WTC11 (cell line): ENCODE measurements at regions not wholly inside any gene's neighbourhood (a gene's known extent, or its start where the extent isn't known, plus 50 kb on each side); places are given as distances from the start of the nearest gene placed in this dataset.
"Not testable (repeated sequence)": the region's sequence is repeated elsewhere in the genome, so short reads cannot be mapped to it uniquely, and the experiment has no call there.

Experiments used
- ATAC-seq: fragments of 200-7000 bp; cut with Tn5 transposase; 2 replicates; pipeline ENCODE4 v1.10.0; 2021; ENCODE audit warnings: mild to moderate bottlenecking, moderate library complexity
- CTCF ChIA-PET: fragments of 300-600 bp; sonication (Branson Sonifier 250); formaldehyde crosslinking; loops from one replicate; lab custom pipeline; 2021; ENCODE audit warnings: antibody characterized with exemption; lab: Charles Lee
- POLR2A ChIA-PET: fragments of 350-600 bp; sonication (Branson Sonifier 250); formaldehyde crosslinking; loops from one replicate; lab custom pipeline; 2021; ENCODE audit warnings: antibody characterized with exemption; lab: Charles Lee
- DNase-seq: peaks from one replicate; pipeline ENCODE4 v3.0.0; 2021; ENCODE audit warnings: low spot score
- H3K27ac Mint-ChIP-seq: 2 replicates; pipeline ENCODE4 v1.8.0; 2021; ENCODE audit warnings: mixed read lengths
- H3K27me3 Mint-ChIP-seq: 2 replicates; pipeline ENCODE4 v1.8.0; 2021; ENCODE audit warnings: low read depth, mild to moderate bottlenecking, moderate library complexity, mixed read lengths
- H3K36me3 Mint-ChIP-seq: 2 replicates; pipeline ENCODE4 v1.8.0; 2021; ENCODE audit warnings: mixed read lengths
- H3K4me1 Mint-ChIP-seq: 2 replicates; pipeline ENCODE4 v1.8.0; 2022; ENCODE audit warnings: mixed read lengths
- H3K4me3 Mint-ChIP-seq: 2 replicates; pipeline ENCODE4 v1.8.0; 2021; ENCODE audit warnings: mild to moderate bottlenecking, moderate library complexity, mixed read lengths
- H3K9me3 Mint-ChIP-seq: 2 replicates; pipeline ENCODE4 v1.8.0; 2021; ENCODE audit warnings: mixed read lengths
- AR ChIP-seq: fragments of 250-450 bp; sonication (Bioruptor Pico); IDR thresholded peaks from 2 replicates; pipeline ENCODE4 v1.9.0; 2021; ENCODE audit warnings: mild to moderate bottlenecking
- ATF2 ChIP-seq: sonication (generic); formaldehyde crosslinking; IDR thresholded peaks from 2 replicates; pipeline ENCODE4 v1.8.1; 2022; ENCODE audit warnings: low read depth, missing genetic modification reagents, borderline replicate concordance
- CREM ChIP-seq: sonication (generic); formaldehyde crosslinking; IDR thresholded peaks from 2 replicates; pipeline ENCODE4 v1.8.1; 2022; ENCODE audit warnings: mild to moderate bottlenecking, missing genetic modification reagents, moderate library complexity
- E2F1 ChIP-seq: sonication (generic); formaldehyde crosslinking; IDR thresholded peaks from 2 replicates; pipeline ENCODE4 v1.8.0; 2022; ENCODE audit warnings: mild to moderate bottlenecking, missing genetic modification reagents
- E2F4 ChIP-seq: sonication (generic); formaldehyde crosslinking; IDR thresholded peaks from 2 replicates; pipeline ENCODE4 v1.8.1; 2022; ENCODE audit warnings: low read depth, mild to moderate bottlenecking, moderate library complexity, missing genetic modification reagents, borderline replicate concordance
- IRF2 ChIP-seq: sonication (generic); formaldehyde crosslinking; IDR thresholded peaks from 2 replicates; pipeline ENCODE4 v1.8.0; 2022; ENCODE audit warnings: low read depth, missing genetic modification reagents, borderline replicate concordance
- KAT7 ChIP-seq: sonication (generic); formaldehyde crosslinking; IDR thresholded peaks from 2 replicates; pipeline ENCODE4 v1.8.1; 2023; ENCODE audit warnings: missing genetic modification reagents, mild to moderate bottlenecking, borderline replicate concordance
- MYBL2 ChIP-seq: sonication (generic); formaldehyde crosslinking; IDR thresholded peaks from 2 replicates; pipeline ENCODE4 v1.8.1; 2023; ENCODE audit warnings: mild to moderate bottlenecking, moderate library complexity, missing genetic modification reagents
- NFE2L1 ChIP-seq: sonication (generic); formaldehyde crosslinking; IDR thresholded peaks from 2 replicates; pipeline ENCODE4 v1.8.1; 2023; ENCODE audit warnings: missing genetic modification reagents
- SMAD3 ChIP-seq: sonication (generic); formaldehyde crosslinking; IDR thresholded peaks from 2 replicates; pipeline ENCODE4 v1.8.0; 2022; ENCODE audit warnings: missing genetic modification reagents, mild to moderate bottlenecking, borderline replicate concordance
- TCF7 ChIP-seq: sonication (generic); formaldehyde crosslinking; IDR thresholded peaks from 2 replicates; pipeline ENCODE4 v1.8.0; 2022; ENCODE audit warnings: mild to moderate bottlenecking, low read depth, missing genetic modification reagents, moderate library complexity
- USF2 ChIP-seq: sonication (generic); formaldehyde crosslinking; IDR thresholded peaks from 2 replicates; pipeline ENCODE4 v1.8.1; 2023; ENCODE audit warnings: mild to moderate bottlenecking, missing genetic modification reagents, moderate library complexity
- ZNF232 ChIP-seq: sonication (generic); formaldehyde crosslinking; IDR thresholded peaks from 2 replicates; pipeline ENCODE4 v1.8.0; 2022; ENCODE audit warnings: mild to moderate bottlenecking, missing genetic modification reagents
- ZNF263 ChIP-seq: sonication (generic); formaldehyde crosslinking; IDR thresholded peaks from 2 replicates; pipeline ENCODE4 v1.8.1; 2022; ENCODE audit warnings: low read depth, mild to moderate bottlenecking, moderate library complexity, missing genetic modification reagents
- ZNF281 ChIP-seq: sonication (generic); formaldehyde crosslinking; IDR thresholded peaks from 2 replicates; pipeline ENCODE4 v1.8.0; 2023; ENCODE audit warnings: mild to moderate bottlenecking, missing genetic modification reagents
- ZNF416 ChIP-seq: fragments of 250-450 bp; sonication (Bioruptor Pico); IDR thresholded peaks from 2 replicates; pipeline ENCODE4 v1.9.0; 2021; ENCODE audit warnings: mild to moderate bottlenecking, inconsistent platforms
- ZNF512 ChIP-seq: sonication (generic); formaldehyde crosslinking; IDR thresholded peaks from 2 replicates; pipeline ENCODE4 v1.8.1; 2022; ENCODE audit warnings: missing genetic modification reagents, borderline replicate concordance
- ZNF671 ChIP-seq: fragments of 250-450 bp; sonication (Bioruptor Pico); IDR thresholded peaks from 2 replicates; pipeline ENCODE4 v1.8.0; 2021; ENCODE audit warnings: mild to moderate bottlenecking

GRCh38 chr13:50493683-50494082 is 349.8 kb downstream of the DLEU7 start:
- H3K4me1 Mint-ChIP-seq = no peaks in the 10 kb centered on the region
- no peaks in the 10 kb centered on the region for H3K27me3 Mint-ChIP-seq
- ATAC-seq (no peak), DNase-seq (no peak)
- CTCF ChIA-PET = no interaction called here
- H3K36me3 Mint-ChIP-seq = no peaks in the 10 kb centered on the region
- H3K27ac Mint-ChIP-seq = no peak overlapping the region
- TF ChIP-seq ZNF232 (CRISPR knock-in tag) = no peak
- no peak for TF ChIP-seq SMAD3
- no peak for TF ChIP-seq AR (CRISPR knock-in tag)
- TF ChIP-seq E2F4 (CRISPR knock-in tag) = no peak
- TF ChIP-seq TCF7 = no peak
- no peak for TF ChIP-seq IRF2 (CRISPR knock-in tag)
- TF ChIP-seq KAT7 (CRISPR knock-in tag) = no peak
- TF ChIP-seq, all 79 proteins: peak for 0
- POLR2A ChIA-PET = no interaction called here
- Mint-ChIP-seq H3K9me3 (no peaks in the 10 kb centered on the region), H3K4me3 (no peak overlapping the region)

GRCh38 chr13:50494138-50494537 is 349.4 kb downstream of the DLEU7 start:
- H3K4me3 Mint-ChIP-seq = no peak overlapping the region
- no peaks in the 10 kb centered on the region for H3K9me3 Mint-ChIP-seq
- no peak for DNase-seq
- H3K27ac Mint-ChIP-seq = no peak overlapping the region
- no peaks in the 10 kb centered on the region for H3K27me3 Mint-ChIP-seq
- CTCF ChIA-PET = no interaction called here
- ATAC-seq = no peak
- H3K36me3 Mint-ChIP-seq = no peaks in the 10 kb centered on the region
- no peaks in the 10 kb centered on the region for H3K4me1 Mint-ChIP-seq
- POLR2A ChIA-PET = no interaction called here
- TF ChIP-seq ZNF281 (no peak), ZNF263 (CRISPR knock-in tag) (no peak), MYBL2 (CRISPR knock-in tag) (no peak), ZNF671 (CRISPR knock-in tag) (no peak), CREM (CRISPR knock-in tag) (no peak), ATF2 (CRISPR knock-in tag) (no peak), ZNF512 (CRISPR knock-in tag) (no peak), NFE2L1 (CRISPR knock-in tag) (no peak), USF2 (CRISPR knock-in tag) (no peak), E2F1 (CRISPR knock-in tag) (no peak), ZNF416 (CRISPR knock-in tag) (no peak)

GRCh38 chr13:50503212-50503611 is 340.3 kb downstream of the DLEU7 start:
- ATAC-seq, H3K27ac Mint-ChIP-seq, H3K9me3 Mint-ChIP-seq, H3K4me1 Mint-ChIP-seq, H3K36me3 Mint-ChIP-seq, CTCF ChIA-PET, POLR2A ChIA-PET, H3K27me3 Mint-ChIP-seq, H3K4me3 Mint-ChIP-seq, DNase-seq: not testable (repeated sequence)
